ENCODE measurements at regions not wholly inside any gene's neighbourhood (a gene's known extent, or its start where the extent isn't known, plus 50 kb on each side); places are given as distances from the start of the nearest gene placed in this dataset.

DNA sequence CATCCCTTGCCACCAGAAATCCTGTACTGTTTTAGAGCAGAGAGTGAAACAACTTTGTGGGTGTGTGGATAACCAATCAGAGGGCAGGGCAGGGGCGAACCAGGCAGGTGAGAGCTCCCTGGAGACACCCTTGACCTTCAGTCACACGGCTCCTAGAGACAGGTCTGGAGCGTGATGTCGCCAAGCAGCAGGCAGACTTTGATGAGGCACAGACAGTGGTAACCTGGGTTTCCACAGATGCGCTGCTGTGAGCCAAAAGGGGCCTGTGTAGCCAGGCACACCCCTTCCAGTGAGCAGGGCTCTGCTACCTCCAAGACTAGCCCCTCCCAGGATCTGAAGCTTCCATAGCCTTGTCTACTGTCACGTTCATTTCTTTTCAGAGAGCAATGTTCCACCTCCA lies 317.8 kb upstream of the ADCY2 start:
- Mint-ChIP-seq H3K27me3 (ENCODE audit: low read depth) (peaks cover 15% of the 10 kb centered on the region), H3K36me3 (ENCODE audit: low read depth) (no peaks in the 10 kb centered on the region), H3K4me1 (peaks cover 24% of the 10 kb centered on the region), H3K4me3 (no peak overlapping the region), H3K27ac (ENCODE audit: unreplicated experiment) (no peak overlapping the region), H3K9me3 (no peaks in the 10 kb centered on the region)
- no peak for DNase-seq (ENCODE audit: low read depth, low spot score)
- TF ChIP-seq CTCF (conservative IDR thresholded peaks at IDR 0.05), result no peak

DNA sequence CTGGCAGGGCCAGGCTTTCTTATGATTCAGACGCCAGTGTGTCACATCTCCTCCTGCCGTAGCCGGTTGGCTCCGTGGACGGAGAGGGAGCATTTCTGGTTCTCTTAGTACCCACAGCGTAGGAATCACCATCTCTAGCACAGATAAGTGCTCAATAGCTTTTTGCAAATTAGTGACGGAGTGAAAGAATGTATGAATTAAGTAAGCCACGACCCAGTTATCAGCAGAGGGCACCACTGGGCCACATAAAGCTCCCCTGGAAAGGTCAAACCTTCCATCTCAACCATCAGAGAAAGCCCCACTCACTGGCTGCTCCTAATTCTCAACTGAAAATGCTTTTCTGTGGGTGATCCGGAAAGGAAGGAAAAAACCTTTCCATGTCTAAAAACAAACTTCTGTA lies 317.0 kb upstream of the ADCY2 start:
- H3K27ac Mint-ChIP-seq (ENCODE audit: unreplicated experiment), result no peak overlapping the region
- H3K4me3 Mint-ChIP-seq, result no peak overlapping the region
- H3K4me1 Mint-ChIP-seq, result peaks cover 24% of the 10 kb centered on the region
- peaks cover 19% of the 10 kb centered on the region for H3K27me3 Mint-ChIP-seq (ENCODE audit: low read depth)
- TF ChIP-seq CTCF (conservative IDR thresholded peaks at IDR 0.05), result peak; percentile 54
- no peaks in the 10 kb centered on the region for H3K9me3 Mint-ChIP-seq
- peak; percentile 9 for DNase-seq (ENCODE audit: low read depth, low spot score)
- H3K36me3 Mint-ChIP-seq (ENCODE audit: low read depth), result no peaks in the 10 kb centered on the region

DNA sequence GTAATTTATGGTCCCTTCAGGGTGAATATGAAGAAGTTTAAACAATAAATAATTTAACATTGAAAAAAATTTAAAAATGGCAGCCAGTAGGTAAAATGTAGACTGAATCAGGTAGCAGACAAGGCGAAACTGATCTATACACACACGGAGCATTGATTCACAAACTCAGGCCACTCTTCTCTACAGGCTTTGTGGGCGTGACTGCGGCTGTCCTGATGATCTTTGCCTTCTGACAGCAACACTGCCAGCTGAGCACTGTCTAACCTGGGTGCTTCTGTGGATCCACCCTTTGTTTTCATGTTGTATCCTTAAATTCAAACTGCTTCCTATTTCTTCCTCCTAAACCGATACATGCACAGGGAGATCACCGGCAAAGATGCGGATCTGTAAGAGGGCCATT lies 315.4 kb upstream of the ADCY2 start:
- Mint-ChIP-seq H3K27ac (ENCODE audit: unreplicated experiment) (no peak overlapping the region), H3K36me3 (ENCODE audit: low read depth) (no peaks in the 10 kb centered on the region), H3K9me3 (no peaks in the 10 kb centered on the region), H3K4me1 (peaks cover 24% of the 10 kb centered on the region), H3K27me3 (ENCODE audit: low read depth) (peaks cover 19% of the 10 kb centered on the region), H3K4me3 (no peak overlapping the region)
- TF ChIP-seq CTCF (conservative IDR thresholded peaks at IDR 0.05), result no peak
- no peak for DNase-seq (ENCODE audit: low read depth, low spot score)

GRCh38 chr5:7087719-7088297 lies 308.1 kb upstream of the ADCY2 start:
- no peak for DNase-seq (ENCODE audit: low read depth, low spot score)
- Mint-ChIP-seq H3K4me1 (no peaks in the 10 kb centered on the region), H3K27me3 (ENCODE audit: low read depth) (peaks cover 15% of the 10 kb centered on the region), H3K9me3 (no peaks in the 10 kb centered on the region), H3K27ac (ENCODE audit: unreplicated experiment) (no peak overlapping the region), H3K36me3 (ENCODE audit: low read depth) (no peaks in the 10 kb centered on the region), H3K4me3 (no peak overlapping the region)
- no peak for TF ChIP-seq CTCF (conservative IDR thresholded peaks at IDR 0.05)

GRCh38 chr5:7088849-7089248 lies 307.1 kb upstream of the ADCY2 start:
- Mint-ChIP-seq H3K9me3 (no peaks in the 10 kb centered on the region), H3K27me3 (ENCODE audit: low read depth) (peaks cover 9% of the 10 kb centered on the region)

More at GRCh38 chr5:7088849-7089248, 307.1 kb upstream of the ADCY2 start:
- Mint-ChIP-seq H3K36me3 (ENCODE audit: low read depth) (no peaks in the 10 kb centered on the region), H3K4me1 (no peaks in the 10 kb centered on the region), H3K4me3 (no peak overlapping the region), H3K27ac (ENCODE audit: unreplicated experiment) (no peak overlapping the region)
- no peak for DNase-seq (ENCODE audit: low read depth, low spot score)
- no peak for TF ChIP-seq CTCF (conservative IDR thresholded peaks at IDR 0.05)
